ENCODE measurements at regions not wholly inside any gene's neighbourhood (a gene's known extent, or its start where the extent isn't known, plus 50 kb on each side); places are given as distances from the start of the nearest gene placed in this dataset.

GRCh38 chr16:11462036-11462435 lies 116.8 kb downstream of the RMI2 start:
- TF ChIP-seq CTCF (conservative IDR thresholded peaks at IDR 0.05): no peak
- no peak for TF ChIP-seq EZH2 (IDR thresholded peaks at IDR 0.05; ENCODE audit: low read depth)

Measured in PC-9 (cell line).